ENCODE measurements at regions not wholly inside any gene's neighbourhood (a gene's known extent, or its start where the extent isn't known, plus 50 kb on each side); places are given as distances from the start of the nearest gene placed in this dataset.

DNA sequence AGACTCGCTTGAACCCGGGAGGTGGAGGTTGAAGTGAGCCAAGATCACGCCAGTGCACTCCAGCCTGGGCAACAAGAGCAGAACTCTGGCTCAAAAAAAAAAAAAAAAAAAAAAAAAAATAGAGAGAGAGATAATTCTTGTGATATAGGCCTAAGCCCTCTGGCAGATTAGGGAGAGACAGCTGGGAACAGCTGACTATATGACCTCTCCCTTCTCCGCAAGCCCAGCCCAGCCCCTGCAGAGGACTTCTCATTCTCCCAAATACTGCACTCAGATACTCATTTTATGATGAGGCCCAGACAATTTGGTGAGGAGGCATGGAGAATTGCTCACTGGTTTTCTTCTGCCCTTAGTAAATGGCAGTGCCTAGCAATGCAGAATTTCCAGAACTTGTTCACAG lies 262.0 kb downstream of the HAUS1 start:
- Mint-ChIP-seq H3K4me1 (ENCODE audit: low read depth) (no peaks in the 10 kb centered on the region), H3K36me3 (ENCODE audit: insufficient read depth) (no peaks in the 10 kb centered on the region), H3K4me3 (ENCODE audit: low read depth) (no peak overlapping the region), H3K27ac (no peak overlapping the region), H3K27me3 (no peaks in the 10 kb centered on the region), H3K9me3 (ENCODE audit: low read depth) (no peaks in the 10 kb centered on the region)
- no peak for DNase-seq (ENCODE audit: low spot score, unreplicated experiment)
- TF ChIP-seq, protein P1, sequence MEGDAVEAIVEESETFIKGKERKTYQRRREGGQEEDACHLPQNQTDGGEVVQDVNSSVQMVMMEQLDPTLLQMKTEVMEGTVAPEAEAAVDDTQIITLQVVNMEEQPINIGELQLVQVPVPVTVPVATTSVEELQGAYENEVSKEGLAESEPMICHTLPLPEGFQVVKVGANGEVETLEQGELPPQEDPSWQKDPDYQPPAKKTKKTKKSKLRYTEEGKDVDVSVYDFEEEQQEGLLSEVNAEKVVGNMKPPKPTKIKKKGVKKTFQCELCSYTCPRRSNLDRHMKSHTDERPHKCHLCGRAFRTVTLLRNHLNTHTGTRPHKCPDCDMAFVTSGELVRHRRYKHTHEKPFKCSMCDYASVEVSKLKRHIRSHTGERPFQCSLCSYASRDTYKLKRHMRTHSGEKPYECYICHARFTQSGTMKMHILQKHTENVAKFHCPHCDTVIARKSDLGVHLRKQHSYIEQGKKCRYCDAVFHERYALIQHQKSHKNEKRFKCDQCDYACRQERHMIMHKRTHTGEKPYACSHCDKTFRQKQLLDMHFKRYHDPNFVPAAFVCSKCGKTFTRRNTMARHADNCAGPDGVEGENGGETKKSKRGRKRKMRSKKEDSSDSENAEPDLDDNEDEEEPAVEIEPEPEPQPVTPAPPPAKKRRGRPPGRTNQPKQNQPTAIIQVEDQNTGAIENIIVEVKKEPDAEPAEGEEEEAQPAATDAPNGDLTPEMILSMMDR (IDR thresholded peaks at IDR 0.05; ENCODE audit: unreplicated experiment), result no peak

DNA sequence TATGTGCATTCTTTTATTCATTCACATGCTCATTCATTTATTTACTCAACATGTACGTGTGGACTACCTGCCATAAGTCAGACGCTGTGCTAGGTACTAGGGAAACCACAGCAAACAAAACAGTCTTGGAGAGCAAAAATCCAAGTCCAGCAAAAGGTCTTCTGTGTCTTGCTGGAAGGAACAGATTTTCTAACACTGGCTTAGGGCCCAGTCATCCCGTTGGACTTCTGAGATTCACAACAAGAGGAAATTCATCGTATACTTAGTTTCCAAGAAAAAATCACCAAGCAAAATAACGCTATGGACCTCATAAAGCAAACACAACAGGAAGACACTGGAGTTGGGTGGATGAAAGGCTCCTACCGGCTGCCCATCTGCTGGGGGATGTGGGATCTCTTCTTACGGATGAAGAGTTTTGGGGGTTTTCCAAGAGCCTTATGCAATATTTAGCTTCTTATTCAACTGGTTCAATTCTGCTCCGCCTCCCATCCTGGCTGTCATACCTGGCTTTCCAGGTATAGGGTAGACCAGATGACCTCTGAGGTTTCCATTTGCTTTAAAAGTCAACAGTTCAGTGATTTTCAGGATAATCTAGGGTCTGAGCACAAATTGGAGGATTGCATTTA lies 262.7 kb downstream of the HAUS1 start:
- Mint-ChIP-seq H3K27me3 (no peaks in the 10 kb centered on the region), H3K4me1 (ENCODE audit: low read depth) (no peaks in the 10 kb centered on the region), H3K36me3 (ENCODE audit: insufficient read depth) (no peaks in the 10 kb centered on the region), H3K4me3 (ENCODE audit: low read depth) (no peak overlapping the region), H3K9me3 (ENCODE audit: low read depth) (no peaks in the 10 kb centered on the region), H3K27ac (no peak overlapping the region)
- TF ChIP-seq, protein P1 (IDR thresholded peaks at IDR 0.05; ENCODE audit: unreplicated experiment), result no peak
- no peak for DNase-seq (ENCODE audit: low spot score, unreplicated experiment)

DNA sequence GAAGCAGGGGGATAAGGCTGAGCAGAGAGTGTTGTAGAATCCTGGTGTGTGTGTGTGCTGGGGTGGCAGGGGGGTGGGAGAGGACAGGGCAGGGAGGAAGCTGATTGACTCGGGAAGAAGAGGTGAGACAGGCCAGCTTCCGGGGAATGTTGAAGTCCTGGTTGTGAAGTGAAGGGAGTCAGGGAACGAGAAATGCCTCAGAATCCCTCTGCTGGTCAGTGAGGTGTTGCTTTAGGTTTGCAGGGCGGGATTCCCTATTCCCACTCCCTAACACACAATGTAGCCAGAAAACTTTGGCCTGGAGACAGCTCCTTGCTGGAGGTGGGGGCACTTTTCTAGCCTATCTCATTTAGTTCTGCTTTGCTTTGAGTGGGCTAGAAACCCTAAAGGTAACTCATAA lies 265.1 kb downstream of the HAUS1 start:
- Mint-ChIP-seq H3K9me3 (ENCODE audit: low read depth) (no peaks in the 10 kb centered on the region), H3K27me3 (no peaks in the 10 kb centered on the region), H3K27ac (no peak overlapping the region), H3K36me3 (ENCODE audit: insufficient read depth) (no peaks in the 10 kb centered on the region), H3K4me1 (ENCODE audit: low read depth) (peaks cover 3% of the 10 kb centered on the region), H3K4me3 (ENCODE audit: low read depth) (no peak overlapping the region)
- TF ChIP-seq, protein P1 (IDR thresholded peaks at IDR 0.05; ENCODE audit: unreplicated experiment), result peak; percentile 22
- DNase-seq (ENCODE audit: low spot score, unreplicated experiment), result no peak

DNA sequence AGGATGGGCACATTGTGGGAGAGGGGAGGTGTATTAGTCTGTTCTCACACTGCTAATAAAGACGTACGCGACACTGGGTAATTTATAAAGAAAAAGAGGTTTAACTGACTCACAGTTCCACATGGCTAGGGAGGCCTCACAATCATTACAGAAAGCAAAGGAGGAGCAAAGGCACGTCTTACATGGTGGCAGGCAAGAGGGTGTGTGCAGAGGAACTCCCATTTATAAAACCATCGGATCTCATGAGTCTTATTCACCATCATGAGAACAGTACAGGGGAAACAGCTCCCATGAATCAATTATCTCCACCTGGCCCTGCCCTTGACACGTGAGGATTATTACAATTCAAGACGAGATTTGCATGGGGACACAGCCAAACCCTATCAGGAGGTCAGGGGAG lies 266.7 kb downstream of the HAUS1 start:
- no peaks in the 10 kb centered on the region for H3K36me3 Mint-ChIP-seq (ENCODE audit: insufficient read depth)
- H3K4me3 Mint-ChIP-seq (ENCODE audit: low read depth), result no peak overlapping the region

DNA sequence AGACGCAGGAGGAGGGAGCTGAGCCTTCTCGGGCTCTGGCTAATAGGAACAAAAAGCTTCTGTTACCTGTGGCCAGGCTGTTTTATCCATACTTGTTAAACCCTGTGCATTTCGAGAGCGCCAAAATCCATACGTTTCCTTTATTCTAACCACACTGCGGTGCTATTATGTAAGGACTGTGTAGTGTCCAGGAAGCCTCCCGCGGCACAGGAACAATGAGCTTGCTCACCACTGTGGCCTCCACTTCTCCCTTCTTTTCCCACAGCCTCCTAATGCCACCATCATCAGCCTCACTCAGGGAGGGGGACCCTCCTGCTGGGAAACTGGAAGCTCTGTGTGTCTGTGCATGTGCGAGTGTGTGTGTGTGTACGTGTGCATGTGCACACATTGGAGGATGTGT lies 268.5 kb downstream of the HAUS1 start:
- H3K4me3 Mint-ChIP-seq (ENCODE audit: low read depth), result no peak overlapping the region
- no peaks in the 10 kb centered on the region for H3K9me3 Mint-ChIP-seq (ENCODE audit: low read depth)
- no peaks in the 10 kb centered on the region for H3K36me3 Mint-ChIP-seq (ENCODE audit: insufficient read depth)
- TF ChIP-seq, protein P1 (IDR thresholded peaks at IDR 0.05; ENCODE audit: unreplicated experiment), result no peak
- peaks cover 15% of the 10 kb centered on the region for H3K4me1 Mint-ChIP-seq (ENCODE audit: low read depth)
- H3K27ac Mint-ChIP-seq, result no peak overlapping the region
- DNase-seq (ENCODE audit: low spot score, unreplicated experiment), result no peak
- no peaks in the 10 kb centered on the region for H3K27me3 Mint-ChIP-seq

More for the DNA sequence above, 266.7 kb downstream of the HAUS1 start:
- H3K4me1 Mint-ChIP-seq (ENCODE audit: low read depth), result peaks cover 10% of the 10 kb centered on the region
- no peak overlapping the region for H3K27ac Mint-ChIP-seq
- H3K9me3 Mint-ChIP-seq (ENCODE audit: low read depth), result no peaks in the 10 kb centered on the region
- no peak for DNase-seq (ENCODE audit: low spot score, unreplicated experiment)
- TF ChIP-seq, protein P1 (IDR thresholded peaks at IDR 0.05; ENCODE audit: unreplicated experiment), result no peak
- H3K27me3 Mint-ChIP-seq, result no peaks in the 10 kb centered on the region

Data from progenitor cell of endocrine pancreas (in vitro differentiated cells).